Fibroblast of lung (primary cell): ENCODE measurements at regions not wholly inside any gene's neighbourhood (a gene's known extent, or its start where the extent isn't known, plus 50 kb on each side); places are given as distances from the start of the nearest gene placed in this dataset.
A peak's percentile ranks its signal among the peaks of the same experiment; 100 is the strongest.

Source experiments
- DNase-seq, 2 donors: peaks; one replicate each; pipeline versions ENCODE4 v3.0.0 to v3.0.0-alpha.2; 2010; ENCODE audit warnings: low read depth in 2 of 2
- H2AFZ ChIP-seq: 2 replicates; pipeline ENCODE4 v1.5.1; 2012; ENCODE audit warnings: low read length, control low read depth, inconsistent platforms
- H3K27ac ChIP-seq: 2 replicates; pipeline ENCODE4 v1.5.1; 2011; ENCODE audit warnings: low read length, control low read depth; ENCODE audit not compliant: insufficient read depth
- H3K27me3 ChIP-seq: 2 replicates; pipeline ENCODE4 v1.5.1; 2011; ENCODE audit warnings: mild to moderate bottlenecking, low read length; ENCODE audit not compliant: control insufficient read depth, insufficient read depth
- H3K36me3 ChIP-seq: 2 replicates; pipeline ENCODE4 v1.5.1; 2011; ENCODE audit warnings: low read length; ENCODE audit not compliant: control insufficient read depth, insufficient read depth
- H3K4me1 ChIP-seq: 2 replicates; pipeline ENCODE4 v1.5.1; 2011; ENCODE audit warnings: low read length; ENCODE audit not compliant: control insufficient read depth, insufficient read depth; ENCODE audit errors: extremely low read depth
- H3K4me2 ChIP-seq: 2 replicates; pipeline ENCODE4 v1.5.1; 2011; ENCODE audit warnings: low read length, control low read depth; ENCODE audit not compliant: insufficient read depth; ENCODE audit errors: extremely low read depth
- H3K4me3 ChIP-seq, 4 experiments: fragments of 200-600 bp in 1 of 4; sonication (generic) in 1 of 4; replicated peaks in 1 of 4; 2 replicates each; pipeline ENCODE4 v1.5.1; 2011 to 2016; ENCODE audit warnings: low read length in 4 of 4, low read depth in 3 of 4, mild to moderate bottlenecking in 3 of 4, control low read depth in 2 of 4, inconsistent platforms in 1 of 4, mixed read lengths in 1 of 4; ENCODE audit not compliant: insufficient read depth in 1 of 4; ENCODE audit errors: control extremely low read depth in 1 of 4
- H3K79me2 ChIP-seq: 2 replicates; pipeline ENCODE4 v1.5.1; 2012; ENCODE audit warnings: mild to moderate bottlenecking, low read length, inconsistent platforms; ENCODE audit not compliant: control insufficient read depth, insufficient read depth
- H3K9ac ChIP-seq: 2 replicates; pipeline ENCODE4 v1.5.1; 2011; ENCODE audit warnings: mild to moderate bottlenecking, low read length, control low read depth; ENCODE audit not compliant: insufficient read depth
- H3K9me3 ChIP-seq: 2 replicates; pipeline ENCODE4 v1.5.1; 2012; ENCODE audit warnings: low read depth, low read length; ENCODE audit not compliant: control insufficient read depth, insufficient read depth
- H4K20me1 ChIP-seq: 2 replicates; pipeline ENCODE4 v1.5.1; 2011; ENCODE audit warnings: low read length; ENCODE audit not compliant: control insufficient read depth, insufficient read depth; ENCODE audit errors: extremely low read depth
- EZH2 ChIP-seq: IDR thresholded peaks from 2 replicates; pipeline ENCODE4 v1.5.1; 2012; ENCODE audit warnings: low read length, control low read depth, mild to moderate bottlenecking; ENCODE audit errors: missing control alignments
- TF ChIP-seq, protein P1 (sequence below), 2 donors: IDR thresholded peaks in 1 of 2; conservative IDR thresholded peaks in 1 of 2; 1 replicate in 1 of 2; 2 replicates in 1 of 2; pipeline ENCODE4 v1.5.1; 2011 to 2012; ENCODE audit warnings: low read length in 2 of 2, control low read depth in 1 of 2, inconsistent platforms in 1 of 2, low read depth in 1 of 2, mild to moderate bottlenecking in 1 of 2

DNA sequence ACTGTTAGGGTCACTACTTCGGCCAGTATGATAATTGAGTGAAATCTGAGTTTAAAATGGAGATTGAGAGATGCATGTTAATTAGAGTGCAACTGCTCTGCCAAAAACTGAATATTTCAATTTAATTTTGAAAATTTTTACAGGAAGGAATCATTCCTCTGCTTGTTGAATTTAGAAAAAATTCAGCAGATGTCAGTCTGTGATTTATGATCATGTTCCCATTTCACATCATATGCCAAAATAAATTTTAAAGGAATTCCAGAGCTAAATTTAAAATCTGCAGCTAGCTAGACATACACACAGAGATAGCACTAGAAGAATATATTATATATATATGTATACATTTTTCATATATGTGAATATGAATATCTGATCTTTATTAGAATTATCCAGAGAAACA is 797.6 kb upstream of the TMEM132C start:
- Histone ChIP-seq H3K79me2 (no peaks in the 10 kb centered on the region), H4K20me1 (peaks cover 1% of the 10 kb centered on the region), H3K9me3 (no peaks in the 10 kb centered on the region), H3K4me2 (no peak overlapping the region), H3K36me3 (no peaks in the 10 kb centered on the region), H3K27me3 (no peaks in the 10 kb centered on the region), H3K27ac (no peak overlapping the region), H3K4me3 (no peak overlapping the region), H2AFZ (no peak overlapping the region), H3K9ac (no peak overlapping the region), H3K4me1 (no peaks in the 10 kb centered on the region)
- DNase-seq: no peak
- TF ChIP-seq, protein P1, sequence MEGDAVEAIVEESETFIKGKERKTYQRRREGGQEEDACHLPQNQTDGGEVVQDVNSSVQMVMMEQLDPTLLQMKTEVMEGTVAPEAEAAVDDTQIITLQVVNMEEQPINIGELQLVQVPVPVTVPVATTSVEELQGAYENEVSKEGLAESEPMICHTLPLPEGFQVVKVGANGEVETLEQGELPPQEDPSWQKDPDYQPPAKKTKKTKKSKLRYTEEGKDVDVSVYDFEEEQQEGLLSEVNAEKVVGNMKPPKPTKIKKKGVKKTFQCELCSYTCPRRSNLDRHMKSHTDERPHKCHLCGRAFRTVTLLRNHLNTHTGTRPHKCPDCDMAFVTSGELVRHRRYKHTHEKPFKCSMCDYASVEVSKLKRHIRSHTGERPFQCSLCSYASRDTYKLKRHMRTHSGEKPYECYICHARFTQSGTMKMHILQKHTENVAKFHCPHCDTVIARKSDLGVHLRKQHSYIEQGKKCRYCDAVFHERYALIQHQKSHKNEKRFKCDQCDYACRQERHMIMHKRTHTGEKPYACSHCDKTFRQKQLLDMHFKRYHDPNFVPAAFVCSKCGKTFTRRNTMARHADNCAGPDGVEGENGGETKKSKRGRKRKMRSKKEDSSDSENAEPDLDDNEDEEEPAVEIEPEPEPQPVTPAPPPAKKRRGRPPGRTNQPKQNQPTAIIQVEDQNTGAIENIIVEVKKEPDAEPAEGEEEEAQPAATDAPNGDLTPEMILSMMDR (conservative IDR thresholded peaks at IDR 0.05 in 1 of 2, IDR thresholded peaks at IDR 0.05 in 1 of 2; ENCODE audit: low read depth in 1 of 2, low read length in 2 of 2): no peak
- no peak for TF ChIP-seq EZH2

DNA sequence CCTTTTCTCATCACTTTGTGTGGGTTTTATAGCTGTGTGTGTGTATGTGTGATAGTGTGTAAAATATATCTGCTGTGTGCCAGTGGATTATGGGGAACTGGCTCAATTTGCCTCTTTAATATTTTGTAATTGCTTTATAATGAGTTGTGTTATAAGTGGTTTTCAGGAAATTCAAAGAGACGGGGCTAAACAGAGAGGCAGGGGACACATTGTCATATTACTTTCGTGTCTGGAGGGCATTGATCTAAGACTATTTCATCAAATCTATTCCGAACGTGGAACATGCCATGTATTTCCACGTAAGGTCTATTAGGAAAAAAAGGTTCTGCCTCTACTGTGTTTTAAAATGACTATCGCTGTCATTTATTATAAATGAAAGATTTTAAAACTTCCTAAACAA is 793.2 kb upstream of the TMEM132C start:
- Histone ChIP-seq H3K27me3 (no peaks in the 10 kb centered on the region), H3K9me3 (no peaks in the 10 kb centered on the region), H3K27ac (no peak overlapping the region), H3K79me2 (no peaks in the 10 kb centered on the region), H3K36me3 (no peaks in the 10 kb centered on the region), H2AFZ (no peak overlapping the region), H3K4me2 (no peak overlapping the region), H3K4me3 (no peak overlapping the region), H3K4me1 (no peaks in the 10 kb centered on the region), H3K9ac (no peak overlapping the region), H4K20me1 (no peaks in the 10 kb centered on the region)
- TF ChIP-seq, protein P1 (conservative IDR thresholded peaks at IDR 0.05 in 1 of 2, IDR thresholded peaks at IDR 0.05 in 1 of 2; ENCODE audit: low read depth in 1 of 2, low read length in 2 of 2): no peak
- TF ChIP-seq EZH2: no peak
- no peak for DNase-seq

DNA sequence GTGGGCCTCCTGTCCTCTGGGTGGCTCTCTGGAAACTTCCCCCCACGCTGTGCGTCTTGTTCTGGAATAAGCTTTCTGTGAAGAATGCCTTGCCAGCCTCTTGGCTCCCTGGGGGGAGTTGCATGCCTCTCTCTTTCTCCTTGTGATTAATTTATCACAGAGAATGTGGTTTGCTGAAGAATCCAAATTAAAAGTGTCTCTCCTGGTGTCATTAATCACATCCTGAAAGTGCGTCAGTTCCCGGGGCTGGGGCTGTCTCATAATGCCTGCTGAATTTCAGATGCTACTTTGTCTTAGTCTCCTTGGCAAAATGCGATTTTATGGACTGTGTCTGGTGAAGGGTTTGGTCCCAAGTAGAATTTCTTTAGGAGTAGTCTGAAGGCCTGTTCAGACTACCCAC is 787.7 kb upstream of the TMEM132C start:
- no peak overlapping the region for H3K4me3 ChIP-seq
- TF ChIP-seq, protein P1 (conservative IDR thresholded peaks at IDR 0.05 in 1 of 2, IDR thresholded peaks at IDR 0.05 in 1 of 2; ENCODE audit: low read depth in 1 of 2, low read length in 2 of 2): no peak
- TF ChIP-seq EZH2: no peak
- no peaks in the 10 kb centered on the region for H3K9me3 ChIP-seq
- no peaks in the 10 kb centered on the region for H3K36me3 ChIP-seq
- no peak overlapping the region for H3K9ac ChIP-seq
- H3K27me3 ChIP-seq: no peaks in the 10 kb centered on the region
- H2AFZ ChIP-seq: no peak overlapping the region
- H3K79me2 ChIP-seq: no peaks in the 10 kb centered on the region
- no peak overlapping the region for H3K4me2 ChIP-seq
- no peaks in the 10 kb centered on the region for H3K4me1 ChIP-seq
- no peaks in the 10 kb centered on the region for H4K20me1 ChIP-seq
- DNase-seq: peak in 1 of 2 donors; percentile 87
- H3K27ac ChIP-seq: no peak overlapping the region
